ENCODE measurements at regions not wholly inside any gene's neighbourhood (a gene's known extent, or its start where the extent isn't known, plus 50 kb on each side); places are given as distances from the start of the nearest gene placed in this dataset.
"Not testable (repeated sequence)": the region's sequence is repeated elsewhere in the genome, so short reads cannot be mapped to it uniquely, and the experiment has no call there.

- no peak for DNase-seq (ENCODE audit: low read depth in 2 of 2)
Measured at GRCh38 chr2:20130821-20131645, 79.6 kb upstream of the LAPTM4A start.

- DNase-seq (ENCODE audit: low read depth in 2 of 2) = no peak
Measured at GRCh38 chr2:20130160-20130560, 78.7 kb upstream of the LAPTM4A start.

- no peak for DNase-seq (ENCODE audit: low read depth in 2 of 2)
Measured at GRCh38 chr2:20129331-20130159, 78.1 kb upstream of the LAPTM4A start.

- DNase-seq (ENCODE audit: low read depth in 2 of 2) = no peak
Measured at GRCh38 chr2:20128506-20129330, 77.3 kb upstream of the LAPTM4A start.

GRCh38 chr2:20126469-20126868 is 75.0 kb upstream of the LAPTM4A start:
- DNase-seq (ENCODE audit: low read depth in 2 of 2) = no peak

- no peak for DNase-seq (ENCODE audit: low read depth in 2 of 2)
Measured at GRCh38 chr2:20126040-20126439, 74.6 kb upstream of the LAPTM4A start.

GRCh38 chr2:20125616-20126015 is 74.2 kb upstream of the LAPTM4A start:
- no peak for DNase-seq (ENCODE audit: low read depth in 2 of 2)

GRCh38 chr2:20125164-20125563 is 73.7 kb upstream of the LAPTM4A start:
- DNase-seq (ENCODE audit: low read depth in 2 of 2) = no peak

- DNase-seq (ENCODE audit: low read depth in 2 of 2) = no peak
Measured at GRCh38 chr2:20123871-20124594, 72.6 kb upstream of the LAPTM4A start.

- DNase-seq (ENCODE audit: low read depth in 2 of 2) = no peak
Measured at GRCh38 chr2:20122864-20123263, 71.4 kb upstream of the LAPTM4A start.

- no peak for DNase-seq (ENCODE audit: low read depth in 2 of 2)
Measured at GRCh38 chr2:20120569-20121416, 69.4 kb upstream of the LAPTM4A start.

GRCh38 chr2:20118051-20118450 is 66.6 kb upstream of the LAPTM4A start:
- no peak for DNase-seq (ENCODE audit: low read depth in 2 of 2)

GRCh38 chr2:20115902-20116301 is 64.5 kb upstream of the LAPTM4A start:
- no peak for DNase-seq (ENCODE audit: low read depth in 2 of 2)

GRCh38 chr2:20115374-20115773 is 63.9 kb upstream of the LAPTM4A start:
- DNase-seq (ENCODE audit: low read depth in 2 of 2) = no peak

- no peak for DNase-seq (ENCODE audit: low read depth in 2 of 2)
Measured at GRCh38 chr2:20113986-20114938, 62.8 kb upstream of the LAPTM4A start.

- DNase-seq (ENCODE audit: low read depth in 2 of 2) = no peak
Measured at GRCh38 chr2:20113004-20113796, 61.8 kb upstream of the LAPTM4A start.

- not testable (repeated sequence) for DNase-seq (ENCODE audit: low read depth in 2 of 2)
Measured at GRCh38 chr2:20112361-20112760, 60.9 kb upstream of the LAPTM4A start.

GRCh38 chr2:20111311-20112131 is 60.1 kb upstream of the LAPTM4A start:
- no peak for DNase-seq (ENCODE audit: low read depth in 2 of 2)
